ENCODE measurements at regions not wholly inside any gene's neighbourhood (a gene's known extent, or its start where the extent isn't known, plus 50 kb on each side); places are given as distances from the start of the nearest gene placed in this dataset.

- no peaks in the 10 kb centered on the region for H3K79me2 ChIP-seq (ENCODE audit: control insufficient read depth, insufficient read depth, low read length)
- H3K4me3 ChIP-seq (ENCODE audit: control insufficient read depth in 2 of 3, extremely low read depth in 1 of 3, insufficient read depth in 2 of 3, low read depth in 1 of 3, low read length in 3 of 3) = no peak overlapping the region
- dilution Hi-C loops (cut with MboI; ENCODE audit: extremely low pct_ligation_motif_present, low sequenced_read_pairs) = no loop called here
- no peaks in the 10 kb centered on the region for H3K27me3 ChIP-seq (ENCODE audit: control insufficient read depth, extremely low read depth, insufficient read depth, low read length)
- H3K27ac ChIP-seq (ENCODE audit: control insufficient read depth, insufficient read depth, low read length) = no peak overlapping the region
- FAIRE-seq = no peak
- DNase-seq (ENCODE audit: low read depth, low spot score) = no peak
- H4K20me1 ChIP-seq (ENCODE audit: control insufficient read depth, extremely low read depth, insufficient read depth, low read length) = no peaks in the 10 kb centered on the region
- H3K9me3 ChIP-seq (ENCODE audit: control insufficient read depth, low read depth, low read length) = no peaks in the 10 kb centered on the region
- H3K4me1 ChIP-seq (ENCODE audit: control insufficient read depth, extremely low read depth, insufficient read depth, low read length) = peaks cover 5% of the 10 kb centered on the region
- H3K36me3 ChIP-seq (ENCODE audit: control insufficient read depth in 2 of 2, extremely low read depth in 1 of 2, insufficient read depth in 2 of 2, low read length in 2 of 2) = no peaks in the 10 kb centered on the region
- no peak overlapping the region for H3K9ac ChIP-seq (ENCODE audit: control insufficient read depth, extremely low read depth, insufficient read depth, low read length)
- no peak overlapping the region for H3K4me2 ChIP-seq (ENCODE audit: control insufficient read depth, extremely low read depth, insufficient read depth, low read depth, low read length)
- no peaks in the 10 kb centered on the region for H3K9me1 ChIP-seq (ENCODE audit: control insufficient read depth, extremely low read depth, insufficient read depth, low read length)
- no peak overlapping the region for H2AFZ ChIP-seq (ENCODE audit: control insufficient read depth, low read length)
- TF ChIP-seq CTCF (optimal IDR thresholded peaks at IDR 0.05 in 1 of 3, IDR thresholded peaks at IDR 0.05 in 1 of 3, conservative IDR thresholded peaks at IDR 0.05 in 1 of 3; ENCODE audit: extremely low read depth in 1 of 3, insufficient read depth in 2 of 3, low read length in 3 of 3) (no peak), EZH2 (IDR thresholded peaks at IDR 0.05; ENCODE audit: low read length) (no peak)
These were observed 114.4 kb upstream of the SIX2 start for GRCh38 chr2:45123521-45124191.

- Histone ChIP-seq H3K9me1 (ENCODE audit: control insufficient read depth, extremely low read depth, insufficient read depth, low read length) (no peaks in the 10 kb centered on the region), H3K4me2 (ENCODE audit: control insufficient read depth, extremely low read depth, insufficient read depth, low read depth, low read length) (no peak overlapping the region), H3K27me3 (ENCODE audit: control insufficient read depth, extremely low read depth, insufficient read depth, low read length) (no peaks in the 10 kb centered on the region), H4K20me1 (ENCODE audit: control insufficient read depth, extremely low read depth, insufficient read depth, low read length) (no peaks in the 10 kb centered on the region), H3K9me3 (ENCODE audit: control insufficient read depth, low read depth, low read length) (no peaks in the 10 kb centered on the region), H3K9ac (ENCODE audit: control insufficient read depth, extremely low read depth, insufficient read depth, low read length) (no peak overlapping the region), H3K27ac (ENCODE audit: control insufficient read depth, insufficient read depth, low read length) (no peak overlapping the region), H3K36me3 (ENCODE audit: control insufficient read depth in 2 of 2, extremely low read depth in 1 of 2, insufficient read depth in 2 of 2, low read length in 2 of 2) (no peaks in the 10 kb centered on the region), H2AFZ (ENCODE audit: control insufficient read depth, low read length) (no peak overlapping the region), H3K79me2 (ENCODE audit: control insufficient read depth, insufficient read depth, low read length) (no peaks in the 10 kb centered on the region), H3K4me1 (ENCODE audit: control insufficient read depth, extremely low read depth, insufficient read depth, low read length) (peaks cover 5% of the 10 kb centered on the region), H3K4me3 (ENCODE audit: control insufficient read depth in 2 of 3, extremely low read depth in 1 of 3, insufficient read depth in 2 of 3, low read depth in 1 of 3, low read length in 3 of 3) (no peak overlapping the region)
- no peak for TF ChIP-seq CTCF (optimal IDR thresholded peaks at IDR 0.05 in 1 of 3, IDR thresholded peaks at IDR 0.05 in 1 of 3, conservative IDR thresholded peaks at IDR 0.05 in 1 of 3; ENCODE audit: extremely low read depth in 1 of 3, insufficient read depth in 2 of 3, low read length in 3 of 3)
- TF ChIP-seq EZH2 (IDR thresholded peaks at IDR 0.05; ENCODE audit: low read length) = no peak
- dilution Hi-C loops (cut with MboI; ENCODE audit: extremely low pct_ligation_motif_present, low sequenced_read_pairs) = no loop called here
- no peak for DNase-seq (ENCODE audit: low read depth, low spot score)
- no peak for FAIRE-seq
These were observed 113.8 kb upstream of the SIX2 start for GRCh38 chr2:45123065-45123464.

Data from keratinocyte (primary cell).